GM12872 (cell line): ENCODE measurements at regions not wholly inside any gene's neighbourhood (a gene's known extent, or its start where the extent isn't known, plus 50 kb on each side); places are given as distances from the start of the nearest gene placed in this dataset.
A peak's percentile ranks its signal among the peaks of the same experiment; 100 is the strongest.

ENCODE experiments used
- TF ChIP-seq, protein P1 (sequence below): IDR thresholded peaks from 3 replicates; pipeline ENCODE4 v1.5.1; 2011; ENCODE audit warnings: low read depth, mild to moderate bottlenecking, low read length, moderate library complexity; ENCODE audit not compliant: insufficient read depth

DNA sequence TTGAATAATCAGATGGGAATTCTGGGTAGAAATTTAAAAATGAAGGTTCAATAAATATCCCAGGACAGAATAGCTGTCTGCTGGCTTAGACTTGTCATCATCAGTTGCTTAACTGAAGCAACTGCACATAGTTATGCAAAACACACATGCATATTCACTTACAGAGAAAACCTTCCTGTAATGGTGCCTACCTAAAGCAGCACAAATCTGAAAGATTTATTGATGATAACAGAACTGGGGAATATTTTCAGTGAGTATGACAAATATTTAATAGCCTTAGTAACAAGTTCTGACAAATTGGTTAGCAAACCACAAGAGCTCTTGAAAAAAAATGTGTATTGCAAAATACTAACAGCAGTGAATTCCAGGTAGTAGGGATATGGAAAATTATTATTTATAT is 606.8 kb upstream of the BOD1L1 start:
- TF ChIP-seq, protein P1, sequence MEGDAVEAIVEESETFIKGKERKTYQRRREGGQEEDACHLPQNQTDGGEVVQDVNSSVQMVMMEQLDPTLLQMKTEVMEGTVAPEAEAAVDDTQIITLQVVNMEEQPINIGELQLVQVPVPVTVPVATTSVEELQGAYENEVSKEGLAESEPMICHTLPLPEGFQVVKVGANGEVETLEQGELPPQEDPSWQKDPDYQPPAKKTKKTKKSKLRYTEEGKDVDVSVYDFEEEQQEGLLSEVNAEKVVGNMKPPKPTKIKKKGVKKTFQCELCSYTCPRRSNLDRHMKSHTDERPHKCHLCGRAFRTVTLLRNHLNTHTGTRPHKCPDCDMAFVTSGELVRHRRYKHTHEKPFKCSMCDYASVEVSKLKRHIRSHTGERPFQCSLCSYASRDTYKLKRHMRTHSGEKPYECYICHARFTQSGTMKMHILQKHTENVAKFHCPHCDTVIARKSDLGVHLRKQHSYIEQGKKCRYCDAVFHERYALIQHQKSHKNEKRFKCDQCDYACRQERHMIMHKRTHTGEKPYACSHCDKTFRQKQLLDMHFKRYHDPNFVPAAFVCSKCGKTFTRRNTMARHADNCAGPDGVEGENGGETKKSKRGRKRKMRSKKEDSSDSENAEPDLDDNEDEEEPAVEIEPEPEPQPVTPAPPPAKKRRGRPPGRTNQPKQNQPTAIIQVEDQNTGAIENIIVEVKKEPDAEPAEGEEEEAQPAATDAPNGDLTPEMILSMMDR: no peak

DNA sequence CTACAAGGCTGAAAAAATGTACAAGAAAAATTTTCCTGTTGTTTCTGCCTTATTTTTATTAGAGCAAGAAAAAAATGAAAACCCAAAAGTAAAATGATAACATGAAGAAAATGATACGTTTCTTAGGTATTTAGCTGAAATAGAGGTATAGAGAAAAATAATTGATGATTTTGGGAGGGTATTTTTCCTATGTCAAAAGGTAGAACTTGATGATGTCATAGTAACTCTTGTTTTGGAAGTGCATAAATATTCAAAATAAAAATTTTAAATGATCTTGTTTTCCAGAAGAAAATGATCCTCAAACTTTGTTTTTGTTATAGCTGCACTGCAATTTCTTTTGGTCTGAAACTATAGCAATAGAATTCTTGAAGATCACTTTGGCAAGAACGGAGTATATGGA is 608.8 kb upstream of the BOD1L1 start:
- TF ChIP-seq, protein P1: no peak

DNA sequence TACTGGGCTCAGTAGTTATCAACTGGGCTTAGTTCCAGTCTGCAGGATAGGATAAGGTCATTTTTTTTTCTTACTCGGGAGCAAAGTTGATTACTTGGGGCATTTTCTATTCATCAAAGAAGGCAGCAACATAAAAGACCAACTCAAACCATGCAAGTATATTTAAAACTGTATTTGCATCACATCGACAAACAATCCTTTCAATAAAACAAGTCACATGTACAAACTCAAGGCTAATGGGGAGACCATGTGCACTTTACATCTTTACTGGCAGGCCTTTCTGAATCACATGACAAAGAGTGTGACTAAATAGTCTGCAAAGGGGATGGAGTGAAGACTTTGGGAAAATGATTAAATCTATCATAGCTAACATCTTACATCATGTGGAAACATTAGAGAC is 610.4 kb upstream of the BOD1L1 start:
- TF ChIP-seq, protein P1: no peak

DNA sequence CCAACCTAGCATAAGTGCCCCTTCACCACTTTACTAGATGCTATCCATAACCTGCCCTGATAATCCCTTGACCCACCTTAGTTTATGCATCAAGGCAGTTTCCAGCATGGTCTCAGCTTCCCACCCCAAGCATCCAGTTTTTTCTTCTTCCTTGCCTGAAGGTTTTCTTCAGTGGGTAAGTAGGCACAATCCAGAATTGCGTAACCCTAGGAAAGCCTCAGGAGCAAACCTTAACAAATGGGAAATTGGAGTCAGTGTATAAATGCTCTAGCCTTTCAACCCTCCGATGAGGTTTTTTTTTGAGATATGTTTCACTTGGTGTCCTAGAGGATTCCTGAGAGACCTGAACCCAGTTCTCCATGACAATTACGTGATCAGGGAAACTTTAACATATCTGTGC is 614.0 kb upstream of the BOD1L1 start:
- TF ChIP-seq, protein P1: no peak

DNA sequence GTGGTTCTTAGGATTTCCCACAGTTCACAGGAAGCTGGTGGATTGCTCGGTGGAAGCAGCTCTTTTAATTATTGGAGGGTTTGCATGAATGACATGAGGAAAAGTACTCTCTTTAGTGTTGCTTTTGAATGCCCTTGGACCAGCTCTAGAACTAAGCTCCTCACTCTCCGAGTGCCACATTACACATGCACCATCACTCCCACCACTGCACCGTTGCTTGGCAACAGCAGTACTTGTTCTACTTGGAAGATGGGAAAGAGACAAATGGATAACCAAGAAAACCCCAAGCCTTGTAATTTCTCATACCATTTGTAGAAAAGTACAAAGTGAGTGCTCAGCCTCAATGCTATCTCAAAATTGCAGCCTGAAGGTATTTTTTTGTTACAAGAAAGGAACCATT is 620.2 kb upstream of the BOD1L1 start:
- TF ChIP-seq, protein P1: no peak

DNA sequence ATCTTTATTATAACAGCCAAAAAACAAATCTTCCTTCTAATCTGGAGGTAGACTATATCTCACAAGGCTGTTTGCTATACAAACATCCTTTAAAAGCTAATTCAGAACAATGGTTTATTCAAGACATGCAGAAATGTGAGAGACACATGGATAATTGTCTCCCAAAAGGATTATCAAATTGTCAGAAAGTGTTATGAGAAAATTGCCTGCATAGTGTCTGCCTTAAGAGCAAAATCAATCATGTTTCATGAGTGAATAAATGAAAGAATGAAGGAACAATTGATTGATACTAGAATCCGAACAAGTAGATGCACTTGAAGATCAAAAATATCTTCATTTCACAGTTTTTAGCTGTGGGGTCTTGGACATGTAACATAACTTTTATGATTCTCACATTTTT is 621.7 kb upstream of the BOD1L1 start:
- TF ChIP-seq, protein P1: no peak

DNA sequence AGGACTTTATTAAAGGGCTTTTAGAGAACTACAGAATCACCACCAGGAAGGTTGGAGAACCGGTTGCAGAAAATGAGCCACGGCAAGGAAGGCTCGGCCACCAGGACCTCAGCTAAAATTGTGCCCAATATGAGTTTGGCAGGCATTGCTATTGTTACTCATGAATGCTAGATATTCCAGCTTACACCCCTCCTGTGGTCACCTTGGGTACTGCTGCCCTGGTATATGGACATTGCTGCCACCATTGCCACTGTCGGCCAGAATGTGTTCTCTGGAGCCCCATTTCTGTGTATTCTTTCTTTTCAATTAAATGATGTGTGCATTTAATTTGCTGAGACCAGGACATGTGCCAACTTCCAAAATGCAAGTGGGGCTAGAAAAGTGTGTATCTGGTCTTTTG is 626.7 kb upstream of the BOD1L1 start:
- TF ChIP-seq, protein P1: peak; percentile 64

DNA sequence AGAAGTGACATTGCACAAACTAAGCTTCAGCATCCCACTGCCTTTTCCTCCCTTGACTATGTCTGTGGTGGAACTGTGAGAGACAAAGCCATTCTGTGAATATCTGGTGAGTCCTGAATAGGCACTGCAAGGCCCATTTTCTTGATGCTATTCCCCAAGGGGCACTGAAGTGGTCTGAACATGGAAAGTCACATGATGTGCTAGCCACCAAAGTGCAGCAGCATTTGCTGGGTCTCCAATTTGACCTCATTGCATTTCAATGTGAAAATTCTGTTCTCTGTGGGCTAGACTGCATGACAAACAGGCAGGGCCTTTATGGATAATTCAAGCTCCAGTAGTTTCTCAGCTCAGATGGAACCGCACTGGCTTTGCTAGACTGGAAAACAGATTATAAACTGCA is 627.4 kb upstream of the BOD1L1 start:
- TF ChIP-seq, protein P1: no peak
